B cell (primary cell): ENCODE measurements at regions not wholly inside any gene's neighbourhood (a gene's known extent, or its start where the extent isn't known, plus 50 kb on each side); places are given as distances from the start of the nearest gene placed in this dataset.

ENCODE experiments used
- ATAC-seq: fragments of 200-7000 bp; cut with Tn5 transposase; one replicate; pipeline ENCODE4 v1.10.0; 2021; ENCODE audit warnings: low read depth, mild to moderate bottlenecking, moderate number of reproducible peaks, moderate library complexity
- CTCF ChIA-PET: fragments of 350-600 bp; sonication (Branson Sonifier 250); formaldehyde crosslinking; loops from one replicate; lab custom pipeline; 2021; ENCODE audit warnings: antibody characterized with exemption, inconsistent platforms; lab: Charles Lee
- POLR2A ChIA-PET: fragments of 350-600 bp; sonication (Branson Sonifier 250); formaldehyde crosslinking; loops from one replicate; lab custom pipeline; 2021; ENCODE audit warnings: antibody characterized with exemption; lab: Charles Lee
- DNase-seq: peaks from one replicate; pipeline ENCODE4 v3.0.0; 2013
- H2AFZ ChIP-seq: 2 replicates; pipeline ENCODE4 v1.6.1; 2012; ENCODE audit warnings: mild to moderate bottlenecking, low read depth, low read length; ENCODE audit not compliant: insufficient read depth, poor library complexity, severe bottlenecking
- H3K27ac ChIP-seq, 2 donors: 1 replicate in 1 of 2; 2 replicates in 1 of 2; pipeline ENCODE4 v1.5.1; 2012 to 2013; ENCODE audit warnings: low read length in 2 of 2, mild to moderate bottlenecking in 2 of 2, moderate library complexity in 1 of 2
- H3K27me3 ChIP-seq, 4 experiments: fragments of 200-600 bp in 1 of 4; sonication (generic) in 1 of 4; replicated peaks in 1 of 4; 1 replicate in 2 of 4; 2 replicates in 2 of 4; pipeline versions ENCODE4 v1.6.1 to v1.7.0; 2013 to 2016; ENCODE audit warnings: low read length in 3 of 4, mild to moderate bottlenecking in 2 of 4, mixed read lengths in 1 of 4, moderate library complexity in 1 of 4; ENCODE audit not compliant: insufficient read depth in 4 of 4, control insufficient read depth in 3 of 4; ENCODE audit errors: control extremely low read depth in 1 of 4
- H3K36me3 ChIP-seq, 2 experiments: replicated peaks in 1 of 2; 1 replicate in 1 of 2; 2 replicates in 1 of 2; pipeline versions ENCODE4 v1.6.1 to v1.7.1; 2013; ENCODE audit warnings: low read length in 1 of 2; ENCODE audit not compliant: insufficient read depth in 2 of 2, control insufficient read depth in 1 of 2; ENCODE audit errors: control extremely low read depth in 1 of 2, extremely low read depth in 1 of 2
- H3K4me1 ChIP-seq, 2 donors: fragments of 200-600 bp in 1 of 2; sonication (generic) in 1 of 2; 1 replicate in 1 of 2; 2 replicates in 1 of 2; pipeline versions ENCODE4 v1.5.1 to v1.6.1; 2013 to 2017; ENCODE audit warnings: low read length in 2 of 2; ENCODE audit not compliant: control insufficient read depth in 2 of 2, insufficient read depth in 2 of 2
- H3K4me2 ChIP-seq: replicated peaks from 2 replicates; pipeline ENCODE3; 2012; ENCODE audit warnings: mild to moderate bottlenecking, low read depth, low read length; ENCODE audit not compliant: poor library complexity, severe bottlenecking
- H3K4me3 ChIP-seq, 5 experiments: fragments of 200-600 bp in 1 of 5; sonication (generic) in 1 of 5; 1 replicate in 3 of 5; 2 replicates in 2 of 5; pipeline versions ENCODE4 v1.5.1 to v1.7.0; 2011 to 2016; ENCODE audit warnings: low read length in 4 of 5, mild to moderate bottlenecking in 4 of 5, low read depth in 2 of 5, control low read depth in 1 of 5, moderate library complexity in 1 of 5; ENCODE audit not compliant: insufficient read depth in 1 of 5; ENCODE audit errors: control extremely low read depth in 1 of 5, extremely low read depth in 1 of 5
- H3K79me2 ChIP-seq: fragments of 200-600 bp; sonication (generic); one replicate; pipeline ENCODE4 v1.6.0; 2016; ENCODE audit warnings: low read length; ENCODE audit not compliant: control insufficient read depth, insufficient read depth
- H3K9ac ChIP-seq: fragments of 200-600 bp; sonication (generic); 2 replicates; pipeline ENCODE4 v1.6.1; 2017; ENCODE audit warnings: mild to moderate bottlenecking, low read length, moderate library complexity
- H3K9me3 ChIP-seq, 3 donors: one replicate each; pipeline versions ENCODE4 v1.6.1 to v1.7.1; 2013; ENCODE audit warnings: low read length in 2 of 3; ENCODE audit not compliant: control insufficient read depth in 2 of 3, insufficient read depth in 1 of 3; ENCODE audit errors: control extremely low read depth in 1 of 3
- H4K20me1 ChIP-seq: 2 replicates; pipeline ENCODE4 v1.6.0; 2012; ENCODE audit warnings: mild to moderate bottlenecking, low read length; ENCODE audit not compliant: insufficient read depth, control insufficient read depth, poor library complexity, severe bottlenecking
- H3K27ac Mint-ChIP-seq: one replicate; pipeline ENCODE4 v1.8.0; 2021; ENCODE audit warnings: mixed read lengths
- H3K27me3 Mint-ChIP-seq: one replicate; pipeline ENCODE4 v1.8.0; 2021; ENCODE audit warnings: mixed read lengths
- H3K4me1 Mint-ChIP-seq: one replicate; pipeline ENCODE4 v1.8.0; 2021; ENCODE audit warnings: mixed read lengths
- H3K4me3 Mint-ChIP-seq: one replicate; pipeline ENCODE4 v1.8.0; 2021; ENCODE audit warnings: mixed read lengths
- H3K9me3 Mint-ChIP-seq: one replicate; pipeline ENCODE4 v1.8.0; 2022; ENCODE audit warnings: mixed read lengths; ENCODE audit not compliant: insufficient read depth
- EZH2 ChIP-seq: IDR thresholded peaks from 2 replicates; pipeline ENCODE4 v1.6.1; 2012; ENCODE audit warnings: borderline replicate concordance, low read depth, mild to moderate bottlenecking, moderate library complexity, low read length; ENCODE audit not compliant: insufficient read depth, poor library complexity, severe bottlenecking
- WGBS: methylation state at CpG from one replicate; pipeline ENCODE4 v1.1.5; 2013; ENCODE audit warnings: missing lambda C conversion rate; ENCODE audit not compliant: insufficient coverage; 5-methylcytosine and 5-hydroxymethylcytosine counted together
- intact Hi-C: fragments of 100-400 bp; cut with micrococcal nuclease; formaldehyde crosslinking; loops from one replicate; pipeline ENCODE4 v1.10.0; 2022
- TF ChIP-seq, protein P1 (sequence below): fragments of 200-600 bp; IDR thresholded peaks from one replicate; pipeline ENCODE4 v1.8.0; 2022; ENCODE audit warnings: antibody characterized with exemption, mild to moderate bottlenecking

GRCh38 chr6:8828376-8828775, 393.0 kb upstream of the SLC35B3 start:
- H3K9me3 ChIP-seq = no peaks in the 10 kb centered on the region
- peaks cover 4% of the 10 kb centered on the region for H3K9me3 Mint-ChIP-seq
- no peak overlapping the region for H3K27ac ChIP-seq
- H3K4me1 ChIP-seq = no peaks in the 10 kb centered on the region
- ATAC-seq = no peak
- H3K4me3 Mint-ChIP-seq = no peak overlapping the region
- POLR2A ChIA-PET = no interaction called here
- 100% methylated on average over 1 of the region's 4 CpGs for WGBS
- no peak overlapping the region for H3K27ac Mint-ChIP-seq
- no peaks in the 10 kb centered on the region for H3K36me3 ChIP-seq
- DNase-seq = no peak
- no peak overlapping the region for H3K4me3 ChIP-seq
- H2AFZ ChIP-seq = no peak overlapping the region
- no peak overlapping the region for H3K9ac ChIP-seq
- H3K4me1 Mint-ChIP-seq = no peaks in the 10 kb centered on the region
- H3K4me2 ChIP-seq = no peak overlapping the region
- TF ChIP-seq, protein P1, sequence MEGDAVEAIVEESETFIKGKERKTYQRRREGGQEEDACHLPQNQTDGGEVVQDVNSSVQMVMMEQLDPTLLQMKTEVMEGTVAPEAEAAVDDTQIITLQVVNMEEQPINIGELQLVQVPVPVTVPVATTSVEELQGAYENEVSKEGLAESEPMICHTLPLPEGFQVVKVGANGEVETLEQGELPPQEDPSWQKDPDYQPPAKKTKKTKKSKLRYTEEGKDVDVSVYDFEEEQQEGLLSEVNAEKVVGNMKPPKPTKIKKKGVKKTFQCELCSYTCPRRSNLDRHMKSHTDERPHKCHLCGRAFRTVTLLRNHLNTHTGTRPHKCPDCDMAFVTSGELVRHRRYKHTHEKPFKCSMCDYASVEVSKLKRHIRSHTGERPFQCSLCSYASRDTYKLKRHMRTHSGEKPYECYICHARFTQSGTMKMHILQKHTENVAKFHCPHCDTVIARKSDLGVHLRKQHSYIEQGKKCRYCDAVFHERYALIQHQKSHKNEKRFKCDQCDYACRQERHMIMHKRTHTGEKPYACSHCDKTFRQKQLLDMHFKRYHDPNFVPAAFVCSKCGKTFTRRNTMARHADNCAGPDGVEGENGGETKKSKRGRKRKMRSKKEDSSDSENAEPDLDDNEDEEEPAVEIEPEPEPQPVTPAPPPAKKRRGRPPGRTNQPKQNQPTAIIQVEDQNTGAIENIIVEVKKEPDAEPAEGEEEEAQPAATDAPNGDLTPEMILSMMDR = no peak
- no peak for TF ChIP-seq EZH2
- CTCF ChIA-PET = no interaction called here
- H3K27me3 Mint-ChIP-seq = no peaks in the 10 kb centered on the region
- no peaks in the 10 kb centered on the region for H3K27me3 ChIP-seq
- intact Hi-C loops = no loop called here
- H4K20me1 ChIP-seq = no peaks in the 10 kb centered on the region
- no peaks in the 10 kb centered on the region for H3K79me2 ChIP-seq

GRCh38 chr6:8825726-8826125, 390.4 kb upstream of the SLC35B3 start:
- Mint-ChIP-seq H3K27ac (no peak overlapping the region), H3K4me3 (no peak overlapping the region), H3K4me1 (no peaks in the 10 kb centered on the region), H3K27me3 (no peaks in the 10 kb centered on the region), H3K9me3 (peaks cover 4% of the 10 kb centered on the region)
- H3K4me3 ChIP-seq = no peak overlapping the region
- H3K36me3 ChIP-seq = no peaks in the 10 kb centered on the region
- intact Hi-C loops = no loop called here
- H2AFZ ChIP-seq = no peak overlapping the region
- CTCF ChIA-PET = no interaction called here
- H3K4me1 ChIP-seq = no peaks in the 10 kb centered on the region
- DNase-seq = no peak
- TF ChIP-seq, protein P1 = no peak
- TF ChIP-seq EZH2 = no peak
- H3K9ac ChIP-seq = no peak overlapping the region
- no peak overlapping the region for H3K27ac ChIP-seq
- no peaks in the 10 kb centered on the region for H3K9me3 ChIP-seq
- POLR2A ChIA-PET = no interaction called here
- H3K79me2 ChIP-seq = no peaks in the 10 kb centered on the region
- H3K4me2 ChIP-seq = no peak overlapping the region
- H3K27me3 ChIP-seq = no peaks in the 10 kb centered on the region
- ATAC-seq = no peak
- no peaks in the 10 kb centered on the region for H4K20me1 ChIP-seq
